22Rv1 (cell line): ENCODE measurements at regions not wholly inside any gene's neighbourhood (a gene's known extent, or its start where the extent isn't known, plus 50 kb on each side); places are given as distances from the start of the nearest gene placed in this dataset.

ENCODE experiments used
- CTCF ChIP-seq: fragments of 450-650 bp; IDR thresholded peaks from 2 replicates; pipeline ENCODE4 v1.5.1; 2017; ENCODE audit warnings: mild to moderate bottlenecking
- ZFX ChIP-seq: fragments of 450-650 bp; IDR thresholded peaks from 2 replicates; pipeline ENCODE4 v1.6.1; 2017; ENCODE audit warnings: antibody characterized with exemption, borderline replicate concordance

- no peak for TF ChIP-seq CTCF
- no peak for TF ChIP-seq ZFX
Observed at GRCh38 chr5:74148321-74148720, 492.2 kb downstream of the ENC1 start.
